Loucy (cell line): ENCODE measurements at regions not wholly inside any gene's neighbourhood (a gene's known extent, or its start where the extent isn't known, plus 50 kb on each side); places are given as distances from the start of the nearest gene placed in this dataset.

Experiments used
- H2AFZ ChIP-seq: fragments of 200-600 bp; sonication (generic); 2 replicates; pipeline ENCODE4 v1.6.0; 2016; ENCODE audit warnings: antibody characterized with exemption, mild to moderate bottlenecking, low read length, moderate library complexity
- H3F3A ChIP-seq: fragments of 200-600 bp; 2 replicates; pipeline ENCODE4 v1.6.0; 2016; ENCODE audit warnings: antibody characterized with exemption, low read depth, mild to moderate bottlenecking
- H3K27me3 ChIP-seq: fragments of 200-600 bp; sonication (generic); 2 replicates; pipeline ENCODE4 v1.6.1; 2014; ENCODE audit warnings: low read length, mild to moderate bottlenecking; ENCODE audit not compliant: insufficient read depth, poor library complexity, severe bottlenecking
- H3K36me3 ChIP-seq: fragments of 200-600 bp; sonication (generic); 2 replicates; pipeline ENCODE4 v1.6.1; 2016; ENCODE audit warnings: low read length; ENCODE audit not compliant: insufficient read depth
- H3K4me1 ChIP-seq: fragments of 200-600 bp; sonication (generic); 2 replicates; pipeline ENCODE4 v1.5.1; 2014; ENCODE audit warnings: low read length, mild to moderate bottlenecking; ENCODE audit not compliant: insufficient read depth, poor library complexity, severe bottlenecking
- H3K4me2 ChIP-seq: fragments of 200-600 bp; sonication (generic); 2 replicates; pipeline ENCODE4 v1.6.0; 2014; ENCODE audit warnings: antibody characterized with exemption, low read length, low read depth, mild to moderate bottlenecking; ENCODE audit not compliant: poor library complexity, severe bottlenecking
- H3K4me3 ChIP-seq: fragments of 200-600 bp; sonication (generic); 2 replicates; pipeline ENCODE4 v1.5.1; 2014; ENCODE audit warnings: low read length, mild to moderate bottlenecking, mixed read lengths; ENCODE audit not compliant: poor library complexity, severe bottlenecking
- H3K79me2 ChIP-seq: fragments of 200-600 bp; sonication (generic); 2 replicates; pipeline ENCODE4 v1.6.1; 2014; ENCODE audit warnings: low read length; ENCODE audit not compliant: insufficient read depth
- H3K9ac ChIP-seq: fragments of 200-600 bp; sonication (generic); 2 replicates; pipeline ENCODE4 v1.6.0; 2014; ENCODE audit warnings: mild to moderate bottlenecking, low read depth, low read length, moderate library complexity; ENCODE audit not compliant: poor library complexity, severe bottlenecking
- H3K9me2 ChIP-seq: fragments of 200-600 bp; sonication (generic); replicated peaks from 2 replicates; pipeline ENCODE4 v1.6.1; 2016; ENCODE audit warnings: low read depth, low read length, mixed read lengths
- H3K9me3 ChIP-seq: fragments of 200-600 bp; sonication (generic); 2 replicates; pipeline ENCODE4 v1.6.1; 2014; ENCODE audit warnings: mild to moderate bottlenecking, antibody characterized with exemption, low read length, low read depth; ENCODE audit not compliant: insufficient read depth
- H4K20me1 ChIP-seq: fragments of 200-600 bp; sonication (generic); 2 replicates; pipeline ENCODE4 v1.6.0; 2014; ENCODE audit warnings: antibody characterized with exemption, low read length, mild to moderate bottlenecking; ENCODE audit not compliant: insufficient read depth, poor library complexity, severe bottlenecking
- CTCF ChIP-seq: fragments of 200-600 bp; sonication (generic); conservative IDR thresholded peaks from 2 replicates; pipeline ENCODE4 v1.5.1; 2014; ENCODE audit warnings: mild to moderate bottlenecking, antibody characterized with exemption, low read length
- EZH2phosphoT487 ChIP-seq: fragments of 200-600 bp; IDR thresholded peaks from 2 replicates; pipeline ENCODE4 v1.6.1; 2018; ENCODE audit warnings: antibody characterized with exemption, mild to moderate bottlenecking, moderate library complexity, borderline replicate concordance

- Histone ChIP-seq H3K9ac (no peak overlapping the region), H4K20me1 (no peaks in the 10 kb centered on the region), H3F3A (no peaks in the 10 kb centered on the region), H3K9me2 (no peaks in the 10 kb centered on the region), H3K36me3 (no peaks in the 10 kb centered on the region), H3K9me3 (no peaks in the 10 kb centered on the region), H3K27me3 (no peaks in the 10 kb centered on the region), H3K79me2 (no peaks in the 10 kb centered on the region), H3K4me1 (no peaks in the 10 kb centered on the region), H3K4me2 (no peak overlapping the region), H2AFZ (no peak overlapping the region), H3K4me3 (no peak overlapping the region)
- TF ChIP-seq EZH2phosphoT487 = no peak
- no peak for TF ChIP-seq CTCF
Measured at GRCh38 chr13:87777387-87777786, 106.2 kb downstream of the SLITRK5 start.

GRCh38 chr13:87778128-87778527, 107.0 kb downstream of the SLITRK5 start:
- Histone ChIP-seq H3K9me2 (no peaks in the 10 kb centered on the region), H3K9ac (no peak overlapping the region), H3K36me3 (no peaks in the 10 kb centered on the region), H3K4me2 (no peak overlapping the region), H4K20me1 (no peaks in the 10 kb centered on the region), H3K4me1 (no peaks in the 10 kb centered on the region), H3F3A (no peaks in the 10 kb centered on the region), H3K79me2 (no peaks in the 10 kb centered on the region), H3K4me3 (no peak overlapping the region), H2AFZ (no peak overlapping the region), H3K27me3 (no peaks in the 10 kb centered on the region), H3K9me3 (no peaks in the 10 kb centered on the region)
- TF ChIP-seq CTCF (no peak), EZH2phosphoT487 (no peak)

- Histone ChIP-seq H3K9me3 (no peaks in the 10 kb centered on the region), H3K4me2 (no peak overlapping the region), H3K36me3 (no peaks in the 10 kb centered on the region), H3K27me3 (no peaks in the 10 kb centered on the region), H2AFZ (no peak overlapping the region), H4K20me1 (no peaks in the 10 kb centered on the region), H3K4me1 (no peaks in the 10 kb centered on the region), H3K9me2 (no peaks in the 10 kb centered on the region), H3K4me3 (no peak overlapping the region), H3K79me2 (no peaks in the 10 kb centered on the region), H3F3A (no peaks in the 10 kb centered on the region), H3K9ac (no peak overlapping the region)
- TF ChIP-seq CTCF = no peak
- TF ChIP-seq EZH2phosphoT487 = no peak
Measured at GRCh38 chr13:87779426-87779825, 108.3 kb downstream of the SLITRK5 start.
